CD14-positive monocyte (primary cell): ENCODE measurements at regions not wholly inside any gene's neighbourhood (a gene's known extent, or its start where the extent isn't known, plus 50 kb on each side); places are given as distances from the start of the nearest gene placed in this dataset.

Source experiments
- DNase-seq, 3 donors: peaks; one replicate each; pipeline ENCODE4 v3.0.0-alpha.2; 2011 to 2022
- H2AFZ ChIP-seq: 2 replicates; pipeline ENCODE4 v1.6.0; 2012; ENCODE audit warnings: mild to moderate bottlenecking, low read depth, low read length, inconsistent platforms; ENCODE audit not compliant: insufficient read depth, poor library complexity, severe bottlenecking
- H3K27ac ChIP-seq, 2 donors: 1 replicate in 1 of 2; 2 replicates in 1 of 2; pipeline ENCODE4 v1.5.1; 2012 to 2013; ENCODE audit warnings: low read length in 2 of 2, control low read depth in 1 of 2, inconsistent platforms in 1 of 2, low read depth in 1 of 2, mild to moderate bottlenecking in 1 of 2
- H3K27me3 ChIP-seq, 2 donors: one replicate each; pipeline versions ENCODE4 v1.6.0 to v1.6.1; 2011 to 2013; ENCODE audit warnings: low read length in 2 of 2; ENCODE audit not compliant: control insufficient read depth in 2 of 2, insufficient read depth in 2 of 2
- H3K36me3 ChIP-seq, 2 donors: replicated peaks in 1 of 2; 1 replicate in 1 of 2; 2 replicates in 1 of 2; pipeline versions ENCODE4 v1.5.1 to v1.6.1; 2012 to 2013; ENCODE audit warnings: low read length in 2 of 2, control low read depth in 1 of 2, inconsistent platforms in 1 of 2, mild to moderate bottlenecking in 1 of 2; ENCODE audit not compliant: insufficient read depth in 2 of 2, control insufficient read depth in 1 of 2
- H3K4me1 ChIP-seq, 2 donors: 1 replicate in 1 of 2; 2 replicates in 1 of 2; pipeline versions ENCODE4 v1.5.1 to v1.6.1; 2012 to 2013; ENCODE audit warnings: low read length in 2 of 2, control low read depth in 1 of 2, inconsistent platforms in 1 of 2, mild to moderate bottlenecking in 1 of 2, moderate library complexity in 1 of 2; ENCODE audit not compliant: insufficient read depth in 2 of 2, control insufficient read depth in 1 of 2
- H3K4me2 ChIP-seq: replicated peaks from 2 replicates; pipeline ENCODE3; 2012; ENCODE audit warnings: low read length, moderate library complexity, mild to moderate bottlenecking; ENCODE audit not compliant: poor library complexity, severe bottlenecking; ENCODE audit errors: extremely low read depth
- H3K4me3 ChIP-seq, 3 experiments: fragments of 200-600 bp in 1 of 3; sonication (generic) in 1 of 3; replicated peaks in 1 of 3; 1 replicate in 2 of 3; 2 replicates in 1 of 3; pipeline ENCODE4 v1.5.1; 2011 to 2013; ENCODE audit warnings: low read length in 3 of 3, mild to moderate bottlenecking in 3 of 3, control low read depth in 2 of 3, low read depth in 2 of 3, inconsistent platforms in 1 of 3, moderate library complexity in 1 of 3
- H3K79me2 ChIP-seq: 2 replicates; pipeline ENCODE4 v1.6.0; 2012; ENCODE audit warnings: mild to moderate bottlenecking, control low read depth, inconsistent platforms, low read length, moderate library complexity; ENCODE audit not compliant: insufficient read depth
- H3K9ac ChIP-seq: 2 replicates; pipeline ENCODE4 v1.6.0; 2017; ENCODE audit warnings: low read length, mild to moderate bottlenecking; ENCODE audit not compliant: insufficient read depth, poor library complexity, severe bottlenecking
- H3K9me3 ChIP-seq, 2 donors: replicated peaks in 1 of 2; 1 replicate in 1 of 2; 2 replicates in 1 of 2; pipeline versions ENCODE4 v1.5.1 to v1.6.1; 2012 to 2013; ENCODE audit warnings: low read length in 2 of 2, control low read depth in 1 of 2; ENCODE audit not compliant: control insufficient read depth in 1 of 2, insufficient read depth in 1 of 2
- H4K20me1 ChIP-seq: 2 replicates; pipeline ENCODE4 v1.6.0; 2012; ENCODE audit warnings: mild to moderate bottlenecking, low read length, control low read depth, moderate library complexity; ENCODE audit not compliant: insufficient read depth
- H3K27ac Mint-ChIP-seq, 7 donors: one replicate each; pipeline ENCODE4 v1.8.0; 2020; ENCODE audit warnings: mild to moderate bottlenecking in 7 of 7, mixed read lengths in 7 of 7, moderate library complexity in 6 of 7, inconsistent platforms in 2 of 7
- H3K27me3 Mint-ChIP-seq, 3 donors: one replicate each; pipeline ENCODE4 v1.8.0; 2021 to 2022; ENCODE audit warnings: low read depth in 3 of 3, mild to moderate bottlenecking in 3 of 3, mixed read lengths in 3 of 3, moderate library complexity in 3 of 3, inconsistent platforms in 1 of 3
- H3K36me3 Mint-ChIP-seq, 2 donors: one replicate each; pipeline ENCODE4 v1.8.0; 2020; ENCODE audit warnings: mixed read lengths in 2 of 2, inconsistent platforms in 1 of 2, mild to moderate bottlenecking in 1 of 2
- H3K4me1 Mint-ChIP-seq: one replicate; pipeline ENCODE4 v1.8.0; 2020; ENCODE audit warnings: mild to moderate bottlenecking, mixed read lengths
- H3K4me3 Mint-ChIP-seq, 2 donors: one replicate each; pipeline ENCODE4 v1.8.0; 2020; ENCODE audit warnings: mild to moderate bottlenecking in 2 of 2, mixed read lengths in 2 of 2, moderate library complexity in 1 of 2
- H3K9me3 Mint-ChIP-seq, 7 donors: one replicate each; pipeline ENCODE4 v1.8.0; 2020 to 2022; ENCODE audit warnings: mixed read lengths in 7 of 7, mild to moderate bottlenecking in 6 of 7, moderate library complexity in 6 of 7, inconsistent platforms in 2 of 7
- WGBS: methylation state at CpG from one replicate; pipeline ENCODE4 v1.1.5; 2013; ENCODE audit warnings: missing lambda C conversion rate; ENCODE audit not compliant: insufficient coverage; 5-methylcytosine and 5-hydroxymethylcytosine counted together
- intact Hi-C, 2 donors: fragments of 100-400 bp; cut with micrococcal nuclease; formaldehyde crosslinking; loops; one replicate each; pipeline versions ENCODE4 v1.15.0 to v1.15.1; 2023
- TF ChIP-seq, protein P1 (sequence below): fragments of 200-600 bp; IDR thresholded peaks from one replicate; pipeline ENCODE4 v1.8.0; 2022; ENCODE audit warnings: antibody characterized with exemption, mild to moderate bottlenecking

DNA sequence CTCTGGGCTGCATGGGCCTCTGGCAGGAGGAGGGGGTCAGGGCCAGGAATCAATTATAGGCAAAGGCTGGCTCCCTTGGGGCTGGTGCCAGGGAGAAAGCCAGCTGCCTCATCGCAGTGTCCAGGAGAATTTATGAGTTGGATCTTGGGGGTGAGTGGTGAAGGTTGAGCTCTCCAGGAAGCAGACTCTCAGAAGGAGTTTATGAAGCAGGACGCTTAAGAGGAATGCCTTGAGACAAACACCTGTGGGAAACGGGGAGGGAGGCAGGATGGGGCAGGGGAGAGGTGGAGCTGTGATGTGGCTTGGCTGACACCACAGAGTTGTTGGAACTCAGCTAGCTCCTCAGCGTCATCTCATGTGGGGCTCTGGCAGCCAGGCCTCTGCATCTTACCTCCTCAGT, 428.5 kb downstream of the RPS24 start:
- no peak overlapping the region for H3K27ac Mint-ChIP-seq

DNA sequence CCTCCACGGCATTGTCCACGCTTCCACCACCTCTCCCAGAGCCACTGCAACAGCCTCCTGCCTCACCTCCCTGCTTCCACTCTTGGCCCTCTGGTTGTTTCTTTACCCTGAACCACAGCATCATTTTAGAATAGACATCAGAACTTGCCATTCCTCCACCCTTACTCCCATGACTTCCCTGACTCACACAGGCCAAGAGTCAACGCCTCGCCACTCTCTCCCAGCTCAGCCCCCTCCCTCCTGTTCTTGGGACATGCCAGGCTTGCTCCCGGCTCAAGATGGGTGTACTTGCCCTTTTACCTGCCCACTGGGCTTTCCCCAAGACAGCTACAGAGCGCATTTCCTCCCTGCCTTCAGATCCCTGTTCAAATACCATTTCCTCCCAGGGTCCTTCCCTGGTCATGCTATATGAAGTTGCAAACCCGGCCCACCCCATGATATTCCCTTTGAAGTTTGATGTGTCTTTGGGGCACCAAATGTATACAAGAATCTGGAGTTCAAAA, 429.1 kb downstream of the RPS24 start:
- Histone ChIP-seq H3K9me3 (no peaks in the 10 kb centered on the region), H2AFZ (no peak overlapping the region), H4K20me1 (no peaks in the 10 kb centered on the region), H3K36me3 (no peaks in the 10 kb centered on the region), H3K27ac (no peak overlapping the region), H3K4me2 (no peak overlapping the region), H3K9ac (no peak overlapping the region), H3K27me3 (no peaks in the 10 kb centered on the region), H3K4me3 (no peak overlapping the region), H3K79me2 (no peaks in the 10 kb centered on the region), H3K4me1 (no peaks in the 10 kb centered on the region)
- Mint-ChIP-seq H3K27ac (no peak overlapping the region), H3K27me3 (peaks cover 0 to 11% (median 4%) of the 10 kb centered on the region in 3 donors), H3K4me1 (no peaks in the 10 kb centered on the region), H3K36me3 (no peaks in the 10 kb centered on the region), H3K4me3 (no peak overlapping the region), H3K9me3 (peaks cover 0 to 4% (median 0%) of the 10 kb centered on the region in 7 donors)
- 96% methylated on average over 5 of the region's 7 CpGs for WGBS
- TF ChIP-seq, protein P1, sequence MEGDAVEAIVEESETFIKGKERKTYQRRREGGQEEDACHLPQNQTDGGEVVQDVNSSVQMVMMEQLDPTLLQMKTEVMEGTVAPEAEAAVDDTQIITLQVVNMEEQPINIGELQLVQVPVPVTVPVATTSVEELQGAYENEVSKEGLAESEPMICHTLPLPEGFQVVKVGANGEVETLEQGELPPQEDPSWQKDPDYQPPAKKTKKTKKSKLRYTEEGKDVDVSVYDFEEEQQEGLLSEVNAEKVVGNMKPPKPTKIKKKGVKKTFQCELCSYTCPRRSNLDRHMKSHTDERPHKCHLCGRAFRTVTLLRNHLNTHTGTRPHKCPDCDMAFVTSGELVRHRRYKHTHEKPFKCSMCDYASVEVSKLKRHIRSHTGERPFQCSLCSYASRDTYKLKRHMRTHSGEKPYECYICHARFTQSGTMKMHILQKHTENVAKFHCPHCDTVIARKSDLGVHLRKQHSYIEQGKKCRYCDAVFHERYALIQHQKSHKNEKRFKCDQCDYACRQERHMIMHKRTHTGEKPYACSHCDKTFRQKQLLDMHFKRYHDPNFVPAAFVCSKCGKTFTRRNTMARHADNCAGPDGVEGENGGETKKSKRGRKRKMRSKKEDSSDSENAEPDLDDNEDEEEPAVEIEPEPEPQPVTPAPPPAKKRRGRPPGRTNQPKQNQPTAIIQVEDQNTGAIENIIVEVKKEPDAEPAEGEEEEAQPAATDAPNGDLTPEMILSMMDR = no peak
- intact Hi-C loops = no loop called here
- DNase-seq = no peak

More for the DNA sequence above, 428.5 kb downstream of the RPS24 start:
- no peaks in the 10 kb centered on the region for H3K27me3 ChIP-seq
- H3K4me1 ChIP-seq = no peaks in the 10 kb centered on the region
- Mint-ChIP-seq H3K4me1 (no peaks in the 10 kb centered on the region), H3K27me3 (peaks cover 3 to 11% (median 4%) of the 10 kb centered on the region in 3 donors), H3K9me3 (no peaks in the 10 kb centered on the region), H3K36me3 (no peaks in the 10 kb centered on the region), H3K4me3 (no peak overlapping the region)
- 87% methylated on average over 3 of the region's 4 CpGs for WGBS
- no peaks in the 10 kb centered on the region for H4K20me1 ChIP-seq
- intact Hi-C loops = no loop called here
- H3K79me2 ChIP-seq = no peaks in the 10 kb centered on the region
- no peak overlapping the region for H3K4me3 ChIP-seq
- no peak overlapping the region for H2AFZ ChIP-seq
- DNase-seq = no peak
- H3K4me2 ChIP-seq = no peak overlapping the region
- no peak overlapping the region for H3K9ac ChIP-seq
- no peaks in the 10 kb centered on the region for H3K36me3 ChIP-seq
- H3K27ac ChIP-seq = no peak overlapping the region
- TF ChIP-seq, protein P1 = no peak
- no peaks in the 10 kb centered on the region for H3K9me3 ChIP-seq
